Neural progenitor cell (in vitro differentiated cells): ENCODE measurements at regions not wholly inside any gene's neighbourhood (a gene's known extent, or its start where the extent isn't known, plus 50 kb on each side); places are given as distances from the start of the nearest gene placed in this dataset.
A peak's percentile ranks its signal among the peaks of the same experiment; 100 is the strongest.
"Not testable (repeated sequence)": the region's sequence is repeated elsewhere in the genome, so short reads cannot be mapped to it uniquely, and the experiment has no call there.

Experiments
- DNase-seq: peaks from one replicate; pipeline ENCODE4 v3.0.0-alpha.2; 2016; ENCODE audit warnings: low spot score
- H2AFZ ChIP-seq: fragments of 200-600 bp; sonication (generic); replicated peaks from 2 replicates; pipeline ENCODE4 v1.6.1; 2016; ENCODE audit warnings: antibody characterized with exemption
- H3F3A ChIP-seq: fragments of 200-600 bp; sonication (generic); 2 replicates; pipeline ENCODE4 v1.6.1; 2016; ENCODE audit warnings: antibody characterized with exemption, low read depth
- H3K27ac ChIP-seq: fragments of 200-600 bp; sonication (generic); 2 replicates; pipeline ENCODE4 v1.5.1; 2016; ENCODE audit warnings: mild to moderate bottlenecking
- H3K27me3 ChIP-seq: fragments of 200-600 bp; sonication (generic); 2 replicates; pipeline ENCODE4 v1.6.1; 2016; ENCODE audit warnings: mild to moderate bottlenecking, moderate library complexity
- H3K36me3 ChIP-seq: fragments of 200-600 bp; sonication (generic); 2 replicates; pipeline ENCODE4 v1.5.1; 2016
- H3K4me1 ChIP-seq: fragments of 200-600 bp; sonication (generic); 2 replicates; pipeline ENCODE4 v1.6.1; 2016; ENCODE audit warnings: mixed run types
- H3K4me2 ChIP-seq: fragments of 200-600 bp; sonication (generic); 2 replicates; pipeline ENCODE4 v1.6.1; 2016
- H3K4me3 ChIP-seq: fragments of 200-600 bp; sonication (generic); 2 replicates; pipeline ENCODE4 v1.5.1; 2016
- H3K79me2 ChIP-seq: fragments of 200-600 bp; sonication (generic); 2 replicates; pipeline ENCODE4 v1.6.1; 2016; ENCODE audit warnings: low read depth
- H3K9ac ChIP-seq: fragments of 200-600 bp; sonication (generic); 2 replicates; pipeline ENCODE4 v1.6.1; 2016
- H3K9me3 ChIP-seq: fragments of 200-600 bp; sonication (generic); 2 replicates; pipeline ENCODE4 v1.5.1; 2016; ENCODE audit warnings: low read depth
- H4K20me1 ChIP-seq: fragments of 200-600 bp; sonication (generic); 2 replicates; pipeline ENCODE4 v1.6.1; 2016; ENCODE audit warnings: low read depth
- H3K27ac Mint-ChIP-seq: 3 replicates; pipeline ENCODE4 v1.8.0; 2021; ENCODE audit warnings: mixed read lengths
- H3K27me3 Mint-ChIP-seq: 2 replicates; pipeline ENCODE4 v1.8.0; 2022; ENCODE audit warnings: low read depth, mild to moderate bottlenecking, inconsistent platforms, moderate library complexity, mixed read lengths; ENCODE audit not compliant: insufficient read depth
- H3K36me3 Mint-ChIP-seq: 3 replicates; pipeline ENCODE4 v1.8.0; 2021; ENCODE audit warnings: mixed read lengths
- H3K4me1 Mint-ChIP-seq: 3 replicates; pipeline ENCODE4 v1.8.0; 2021; ENCODE audit warnings: mixed read lengths
- H3K4me3 Mint-ChIP-seq: 3 replicates; pipeline ENCODE4 v1.8.0; 2021; ENCODE audit warnings: mild to moderate bottlenecking, moderate library complexity, mixed read lengths
- H3K9me3 Mint-ChIP-seq: 3 replicates; pipeline ENCODE4 v1.8.0; 2020; ENCODE audit warnings: mixed read lengths
- TF ChIP-seq, protein P1 (sequence below): fragments of 200-600 bp; sonication (generic); IDR thresholded peaks from 2 replicates; pipeline ENCODE4 v1.5.1; 2017; ENCODE audit warnings: antibody characterized with exemption, mild to moderate bottlenecking

DNA sequence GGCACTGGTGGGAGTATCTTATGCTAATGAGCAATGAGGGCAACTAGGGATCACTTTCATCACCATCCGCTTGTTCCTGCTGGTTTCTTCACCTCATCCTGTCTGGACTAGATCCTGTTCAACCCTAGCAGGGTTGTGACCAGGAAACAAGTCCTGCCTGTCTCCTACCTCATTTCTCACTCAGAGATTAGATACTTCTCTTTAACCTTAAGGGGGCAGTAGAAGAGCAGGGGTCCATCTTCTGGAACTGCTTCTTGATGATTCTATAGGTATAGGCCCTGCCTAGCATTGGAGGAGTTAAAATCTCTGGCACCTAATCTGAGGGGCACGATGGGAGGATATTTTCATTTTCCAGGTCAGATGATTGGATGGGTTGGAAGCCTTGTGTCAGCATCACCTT is 415.5 kb downstream of the TGIF2LX start:
- H3K27ac ChIP-seq, H3K36me3 Mint-ChIP-seq, H3K27me3 ChIP-seq, DNase-seq, H3K4me2 ChIP-seq, H3K27me3 Mint-ChIP-seq, H3K79me2 ChIP-seq, H2AFZ ChIP-seq, H3K27ac Mint-ChIP-seq, H3K9me3 ChIP-seq, H3K4me3 Mint-ChIP-seq, H3K9me3 Mint-ChIP-seq, H3K36me3 ChIP-seq, H3K4me1 Mint-ChIP-seq, H3K4me1 ChIP-seq, H3K9ac ChIP-seq, H3K4me3 ChIP-seq, H3F3A ChIP-seq, H4K20me1 ChIP-seq: not testable (repeated sequence)
- TF ChIP-seq, protein P1, sequence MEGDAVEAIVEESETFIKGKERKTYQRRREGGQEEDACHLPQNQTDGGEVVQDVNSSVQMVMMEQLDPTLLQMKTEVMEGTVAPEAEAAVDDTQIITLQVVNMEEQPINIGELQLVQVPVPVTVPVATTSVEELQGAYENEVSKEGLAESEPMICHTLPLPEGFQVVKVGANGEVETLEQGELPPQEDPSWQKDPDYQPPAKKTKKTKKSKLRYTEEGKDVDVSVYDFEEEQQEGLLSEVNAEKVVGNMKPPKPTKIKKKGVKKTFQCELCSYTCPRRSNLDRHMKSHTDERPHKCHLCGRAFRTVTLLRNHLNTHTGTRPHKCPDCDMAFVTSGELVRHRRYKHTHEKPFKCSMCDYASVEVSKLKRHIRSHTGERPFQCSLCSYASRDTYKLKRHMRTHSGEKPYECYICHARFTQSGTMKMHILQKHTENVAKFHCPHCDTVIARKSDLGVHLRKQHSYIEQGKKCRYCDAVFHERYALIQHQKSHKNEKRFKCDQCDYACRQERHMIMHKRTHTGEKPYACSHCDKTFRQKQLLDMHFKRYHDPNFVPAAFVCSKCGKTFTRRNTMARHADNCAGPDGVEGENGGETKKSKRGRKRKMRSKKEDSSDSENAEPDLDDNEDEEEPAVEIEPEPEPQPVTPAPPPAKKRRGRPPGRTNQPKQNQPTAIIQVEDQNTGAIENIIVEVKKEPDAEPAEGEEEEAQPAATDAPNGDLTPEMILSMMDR: peak; percentile 22

DNA sequence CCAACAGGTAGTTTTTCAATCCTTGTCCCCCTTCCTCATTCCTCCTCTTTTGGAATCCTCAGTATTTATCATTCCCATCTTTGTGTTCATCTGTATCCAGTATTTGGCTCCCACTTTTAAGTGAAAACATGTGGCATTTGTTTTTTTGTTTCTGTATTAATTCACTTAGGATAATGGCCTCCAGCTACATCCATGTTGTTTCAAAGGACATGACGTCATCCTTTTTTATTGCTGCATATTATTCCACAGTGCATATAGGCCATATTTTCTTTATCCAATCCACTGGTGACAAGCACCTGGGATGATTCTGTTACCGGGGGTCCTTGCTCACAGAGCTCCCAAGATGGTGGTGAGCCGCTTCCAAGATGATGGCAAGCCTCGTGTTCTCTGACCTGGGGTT is 447.9 kb downstream of the TGIF2LX start:
- not testable (repeated sequence) for H3K79me2 ChIP-seq, H3K9me3 Mint-ChIP-seq, DNase-seq, H2AFZ ChIP-seq, H3K4me2 ChIP-seq, H3K9ac ChIP-seq, H3K27me3 ChIP-seq, H3K4me3 Mint-ChIP-seq, H3K36me3 Mint-ChIP-seq, H3K27ac Mint-ChIP-seq, H3K4me1 ChIP-seq, H3K27ac ChIP-seq, H3K9me3 ChIP-seq, H4K20me1 ChIP-seq, H3K4me1 Mint-ChIP-seq, H3K4me3 ChIP-seq, H3K27me3 Mint-ChIP-seq, H3K36me3 ChIP-seq, H3F3A ChIP-seq

DNA sequence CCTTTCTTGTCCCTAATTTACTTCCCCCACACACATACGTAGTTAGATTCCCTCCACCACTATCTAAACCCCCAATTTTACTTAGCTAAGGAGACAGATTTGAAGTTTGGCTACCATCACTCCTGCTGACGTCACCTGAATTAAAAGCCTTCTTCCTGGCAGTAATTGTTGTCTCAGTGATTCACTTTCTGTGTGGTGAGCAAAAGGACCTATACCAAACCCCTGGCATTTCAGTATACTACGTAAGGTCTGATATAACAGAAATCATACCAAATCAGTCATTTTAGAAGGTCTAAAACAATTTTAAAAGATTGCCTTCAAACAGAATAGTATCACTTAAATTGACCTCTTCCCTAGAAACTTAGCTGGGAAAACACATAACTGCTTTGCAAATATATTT is 476.3 kb downstream of the TGIF2LX start:
- H3K9ac ChIP-seq, H3K4me3 ChIP-seq, H2AFZ ChIP-seq, H3K4me3 Mint-ChIP-seq, H3K27me3 Mint-ChIP-seq, H3K4me1 ChIP-seq, H3K27ac Mint-ChIP-seq, H3K9me3 ChIP-seq, H3K9me3 Mint-ChIP-seq, H3K4me2 ChIP-seq, H3F3A ChIP-seq, H4K20me1 ChIP-seq, H3K36me3 ChIP-seq, H3K79me2 ChIP-seq, H3K36me3 Mint-ChIP-seq, H3K4me1 Mint-ChIP-seq, H3K27me3 ChIP-seq, DNase-seq, H3K27ac ChIP-seq: not testable (repeated sequence)

DNA sequence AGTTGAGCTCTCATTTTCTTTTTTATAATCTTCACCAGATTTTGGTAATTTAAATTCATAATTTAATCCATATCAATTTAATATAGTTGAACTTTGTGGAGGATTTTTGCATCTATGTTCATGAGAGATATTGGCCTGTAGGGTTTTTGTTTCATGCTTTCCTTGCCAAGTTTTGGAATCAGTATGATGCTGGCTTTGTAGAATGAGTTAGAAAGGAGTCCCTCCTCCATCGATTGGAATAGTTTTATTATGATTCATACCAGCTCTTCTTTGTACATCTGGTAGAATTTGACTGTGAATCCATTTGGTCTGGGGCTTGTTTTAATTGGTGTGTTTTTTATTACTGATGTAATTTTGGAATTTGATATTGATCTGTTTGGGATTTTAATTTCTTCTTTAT is 480.5 kb downstream of the TGIF2LX start:
- not testable (repeated sequence) for H3K9me3 Mint-ChIP-seq, H3K4me1 ChIP-seq, H3K27ac ChIP-seq, H3K27ac Mint-ChIP-seq, H3F3A ChIP-seq, H2AFZ ChIP-seq, H3K4me3 Mint-ChIP-seq, H3K4me1 Mint-ChIP-seq, H3K4me2 ChIP-seq, H3K36me3 ChIP-seq, H3K27me3 ChIP-seq, H3K9me3 ChIP-seq, H3K27me3 Mint-ChIP-seq, DNase-seq, H3K9ac ChIP-seq, H4K20me1 ChIP-seq, H3K4me3 ChIP-seq, H3K79me2 ChIP-seq, H3K36me3 Mint-ChIP-seq

DNA sequence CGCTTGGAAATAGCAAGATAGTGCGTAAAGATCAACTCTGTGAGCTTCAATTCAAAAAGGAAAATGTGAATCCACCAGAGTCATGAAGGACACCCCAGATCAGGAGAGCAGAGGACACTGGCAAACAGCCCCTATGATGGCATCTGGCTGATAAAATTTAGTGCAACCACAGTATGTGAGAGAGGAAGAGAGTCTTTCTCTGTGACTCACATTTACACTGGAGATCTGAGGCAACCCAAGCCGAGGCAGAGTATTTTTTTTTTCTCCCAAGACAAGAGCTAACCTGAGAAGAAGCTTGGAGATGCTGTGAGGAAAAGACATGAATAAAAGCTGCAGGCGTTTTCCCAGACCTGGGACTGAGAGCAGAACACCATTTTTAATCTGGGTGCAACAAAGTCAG is 482.2 kb downstream of the TGIF2LX start:
- not testable (repeated sequence) for H3K4me1 Mint-ChIP-seq, H3K27ac ChIP-seq, H3K4me3 Mint-ChIP-seq, H3K9me3 Mint-ChIP-seq, H3K27me3 Mint-ChIP-seq, H3K9me3 ChIP-seq, H3K79me2 ChIP-seq, H3K36me3 Mint-ChIP-seq, H3K27me3 ChIP-seq, H3K27ac Mint-ChIP-seq, H3K36me3 ChIP-seq, DNase-seq, H3K4me3 ChIP-seq, H3K9ac ChIP-seq, H3K4me1 ChIP-seq, H3F3A ChIP-seq, H4K20me1 ChIP-seq, H2AFZ ChIP-seq, H3K4me2 ChIP-seq

DNA sequence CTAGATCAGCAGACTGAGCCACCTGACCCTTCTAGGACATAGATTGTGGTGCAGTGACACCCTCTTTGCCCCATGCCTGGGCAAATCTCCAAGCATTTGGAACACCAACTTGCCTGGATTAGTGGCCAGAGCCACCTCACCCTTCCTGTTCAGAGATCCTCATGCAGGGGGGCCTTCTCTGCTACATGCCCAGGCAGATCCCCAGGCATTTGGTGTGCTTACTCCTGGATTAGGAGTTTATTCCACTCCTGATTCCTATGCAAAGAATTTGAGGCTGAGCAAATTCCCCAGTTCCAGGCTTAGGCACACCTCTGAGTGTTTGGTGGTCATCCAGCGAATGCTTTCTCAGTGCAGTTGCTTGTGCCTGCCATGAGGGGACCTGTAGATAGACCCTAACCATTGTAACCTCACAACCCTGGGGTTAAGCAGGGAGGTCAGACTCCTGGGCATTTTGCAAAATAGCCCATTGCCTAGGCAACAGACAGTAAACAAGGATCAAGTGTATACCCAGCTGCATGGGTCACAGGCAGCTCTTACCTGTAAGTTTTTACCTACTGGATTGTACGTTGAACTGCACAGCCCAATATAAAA is 483.2 kb downstream of the TGIF2LX start:
- H3K9me3 ChIP-seq, H3K27me3 Mint-ChIP-seq, H3K27ac ChIP-seq, H3K9me3 Mint-ChIP-seq, H3K27me3 ChIP-seq, H3K4me1 Mint-ChIP-seq, H2AFZ ChIP-seq, H3K36me3 Mint-ChIP-seq, DNase-seq, H3K79me2 ChIP-seq, H3F3A ChIP-seq, H3K27ac Mint-ChIP-seq, H3K36me3 ChIP-seq, H3K4me3 Mint-ChIP-seq, H3K4me3 ChIP-seq, H3K4me2 ChIP-seq, H3K4me1 ChIP-seq, H3K9ac ChIP-seq, H4K20me1 ChIP-seq: not testable (repeated sequence)

DNA sequence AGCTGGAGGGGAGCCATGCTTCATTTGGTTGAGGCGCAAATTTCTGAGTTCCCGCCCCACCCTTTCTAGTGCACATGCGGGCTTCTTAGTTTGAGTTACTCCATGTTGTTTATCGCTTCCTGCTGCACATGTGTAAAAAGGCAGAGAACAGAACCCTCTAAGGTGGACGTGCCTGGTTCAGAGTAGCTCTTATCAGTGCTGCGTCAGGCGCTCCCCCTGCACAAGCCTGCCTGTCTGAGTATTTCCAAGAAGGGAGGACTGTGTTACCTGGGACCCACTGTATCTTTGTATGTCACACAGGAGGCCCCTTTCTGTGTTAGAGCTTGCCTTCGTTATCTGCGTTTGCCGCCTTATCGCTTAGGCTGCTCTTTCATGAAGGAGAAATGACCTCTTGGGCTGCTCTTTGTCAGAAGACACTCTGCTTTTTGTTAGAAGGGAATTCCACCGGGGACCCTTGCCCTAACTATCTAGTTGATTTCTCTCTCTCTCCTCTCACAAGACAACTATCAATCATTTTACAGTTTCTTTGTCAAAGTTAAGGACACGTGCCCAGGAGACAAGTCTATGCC is 532.1 kb downstream of the TGIF2LX start:
- not testable (repeated sequence) for H3K27me3 Mint-ChIP-seq, H3K9me3 Mint-ChIP-seq, H4K20me1 ChIP-seq

More for the DNA sequence above, 532.1 kb downstream of the TGIF2LX start:
- H3K9me3 ChIP-seq, H2AFZ ChIP-seq, DNase-seq, H3K4me1 ChIP-seq, H3K9ac ChIP-seq, H3K4me2 ChIP-seq, H3K27me3 ChIP-seq, H3K4me3 ChIP-seq, H3K27ac Mint-ChIP-seq, H3K36me3 ChIP-seq, H3K4me3 Mint-ChIP-seq, H3K36me3 Mint-ChIP-seq, H3K4me1 Mint-ChIP-seq, H3K27ac ChIP-seq, H3K79me2 ChIP-seq, H3F3A ChIP-seq: not testable (repeated sequence)
